ENCODE measurements at regions not wholly inside any gene's neighbourhood (a gene's known extent, or its start where the extent isn't known, plus 50 kb on each side); places are given as distances from the start of the nearest gene placed in this dataset.

GRCh38 chr12:60539592-60539991 is 943.8 kb downstream of the SLC16A7 start:
- DNase-seq (ENCODE audit: low read depth in 1 of 2, low spot score in 2 of 2) (no peak), FAIRE-seq (no peak)
- Histone ChIP-seq H2AFZ (ENCODE audit: low read length) (no peak overlapping the region), H3K79me1 (ENCODE audit: low read depth, low read length) (no peaks in the 10 kb centered on the region), H2BK5ac (ENCODE audit: low read depth, low read length) (no peak overlapping the region), H2BK20ac (ENCODE audit: low read length) (no peak overlapping the region), H4K20me1 (replicated peaks in 1 of 2; ENCODE audit: control insufficient read depth in 1 of 2, insufficient read depth in 2 of 2, low read length in 2 of 2) (no peaks in the 10 kb centered on the region), H3K4me2 (ENCODE audit: insufficient read depth in 1 of 2, low read depth in 2 of 2, low read length in 2 of 2) (no peak overlapping the region), H3K4me3 (ENCODE audit: extremely low read depth in 1 of 4, insufficient read depth in 2 of 4, low read depth in 3 of 4, low read length in 4 of 4) (no peak overlapping the region), H3K9ac (replicated peaks in 1 of 4; ENCODE audit: extremely low read depth in 1 of 4, low read depth in 3 of 4, low read length in 3 of 4) (no peak overlapping the region), H3K14ac (ENCODE audit: insufficient read length) (no peak overlapping the region), H3K9me3 (ENCODE audit: insufficient read depth in 2 of 2, low read depth in 1 of 2, low read length in 1 of 2) (no peaks in the 10 kb centered on the region), H2BK12ac (ENCODE audit: low read depth, low read length) (no peak overlapping the region), H2BK15ac (ENCODE audit: low read length) (no peak overlapping the region), H3K27me3 (replicated peaks in 1 of 4; ENCODE audit: control insufficient read depth in 3 of 4, extremely low read depth in 1 of 4, insufficient read depth in 3 of 4, low read length in 3 of 4) (no peaks in the 10 kb centered on the region), H4K8ac (ENCODE audit: extremely low read depth, insufficient read depth, low read length) (no peak overlapping the region), H3K56ac (replicated peaks; ENCODE audit: insufficient read length, low read depth, low read length) (no peak overlapping the region), H4K5ac (ENCODE audit: insufficient read length, low read depth, low read length) (no peak overlapping the region), H2BK120ac (replicated peaks; ENCODE audit: low read depth, low read length) (no peak overlapping the region), H3K4me1 (replicated peaks in 1 of 4; ENCODE audit: control insufficient read depth in 3 of 4, insufficient read depth in 4 of 4, low read length in 3 of 4) (no peaks in the 10 kb centered on the region), H3K23ac (ENCODE audit: insufficient read length) (no peak overlapping the region), H3K79me2 (ENCODE audit: control insufficient read depth in 1 of 2, insufficient read depth in 2 of 2, low read length in 2 of 2) (no peaks in the 10 kb centered on the region), H3K27ac (ENCODE audit: low read depth, low read length) (no peak overlapping the region), H2AK5ac (ENCODE audit: low read depth, low read length) (no peak overlapping the region), H3K18ac (ENCODE audit: extremely low read depth, low read length) (no peak overlapping the region), H3K23me2 (ENCODE audit: low read depth, low read length) (no peaks in the 10 kb centered on the region), H3K4ac (replicated peaks; ENCODE audit: insufficient read length, low read depth, low read length) (no peak overlapping the region), H3K36me3 (ENCODE audit: control insufficient read depth in 2 of 4, insufficient read depth in 4 of 4, low read length in 3 of 4) (no peaks in the 10 kb centered on the region), H4K91ac (replicated peaks; ENCODE audit: insufficient read length, low read length) (no peak overlapping the region)
- 92% methylated on average over 5 of the region's 5 CpGs; no CpG with 5 or more reads in 1 of the 2 experiments for WGBS, 2 experiments (ENCODE audit: extremely low coverage in 1 of 2, insufficient coverage in 1 of 2, insufficient read length in 1 of 2, insufficient replicate concordance in 2 of 2, low coverage in 1 of 2, low lambda C conversion rate in 2 of 2, missing lambda C conversion rate in 1 of 2)
- POLR2A ChIA-PET (ENCODE audit: partially characterized antibody), result no interaction called here
- CTCF ChIA-PET (ENCODE audit: partially characterized antibody), result interaction anchor here (0.6 kb wide), 1 partner anchor 151 kb away, joined by 3 read pairs; no protein-coding TSS in a partner anchor
- TF ChIP-seq RAD21 (IDR thresholded peaks at IDR 0.05 in 1 of 2, conservative IDR thresholded peaks at IDR 0.05 in 1 of 2; ENCODE audit: low read depth in 2 of 2, low read length in 2 of 2) (no peak), RXRA (IDR thresholded peaks at IDR 0.05; ENCODE audit: insufficient read depth, low read depth, low read length) (no peak), RNF2 (IDR thresholded peaks at IDR 0.05; ENCODE audit: borderline replicate concordance, low read depth, low read length, missing control alignments, poor library complexity, severe bottlenecking) (no peak), FOSL1 (IDR thresholded peaks at IDR 0.05; ENCODE audit: insufficient read depth, low read depth, low read length) (no peak), KDM4A (IDR thresholded peaks at IDR 0.05; ENCODE audit: low read depth, low read length, severe bottlenecking) (no peak), SUZ12 (IDR thresholded peaks at IDR 0.05; ENCODE audit: low read length) (no peak), BACH1 (IDR thresholded peaks at IDR 0.05; ENCODE audit: low read length) (no peak), HDAC6 (IDR thresholded peaks at IDR 0.05; ENCODE audit: low read depth, low read length) (no peak), EP300 (IDR thresholded peaks at IDR 0.05; ENCODE audit: borderline replicate concordance in 1 of 2, low read depth in 2 of 2, low read length in 2 of 2) (no peak), HDAC2 (IDR thresholded peaks at IDR 0.05; ENCODE audit: borderline replicate concordance in 1 of 2, low read depth in 2 of 2, low read length in 2 of 2) (no peak), NRF1 (IDR thresholded peaks at IDR 0.05; ENCODE audit: low read depth, low read length) (no peak), BCL11A (IDR thresholded peaks at IDR 0.05; ENCODE audit: low read depth in 2 of 2, low read length in 2 of 2) (no peak), SAP30 (IDR thresholded peaks at IDR 0.05; ENCODE audit: insufficient read depth, insufficient replicate concordance, low read length) (no peak)
